Natural killer cell (primary cell): ENCODE measurements at regions not wholly inside any gene's neighbourhood (a gene's known extent, or its start where the extent isn't known, plus 50 kb on each side); places are given as distances from the start of the nearest gene placed in this dataset.

Experiments used
- ATAC-seq, 3 donors: fragments of 150-1000 bp in 2 of 3; fragments of 200-7000 bp in 1 of 3; cut with Tn5 transposase; 1 replicate in 1 of 3; 2 replicates in 2 of 3; pipeline ENCODE4 v1.10.0; 2021; ENCODE audit warnings: mild to moderate bottlenecking in 2 of 3, moderate library complexity in 2 of 3
- DNase-seq, 2 donors: peaks; one replicate each; pipeline versions ENCODE4 v3.0.0 to v3.0.0-alpha.2; 2013 to 2021; ENCODE audit warnings: mixed read lengths in 1 of 2
- H3K27ac ChIP-seq: one replicate; pipeline ENCODE4 v1.5.1; 2013; ENCODE audit warnings: mild to moderate bottlenecking, low read length
- H3K27me3 ChIP-seq: one replicate; pipeline ENCODE4 v1.6.1; 2013; ENCODE audit warnings: low read length; ENCODE audit not compliant: control insufficient read depth, insufficient read depth
- H3K36me3 ChIP-seq: one replicate; pipeline ENCODE4 v1.6.1; 2013; ENCODE audit warnings: low read length; ENCODE audit not compliant: control insufficient read depth, insufficient read depth
- H3K4me1 ChIP-seq: one replicate; pipeline ENCODE4 v1.6.1; 2013; ENCODE audit warnings: low read length; ENCODE audit not compliant: control insufficient read depth, insufficient read depth
- H3K4me3 ChIP-seq: one replicate; pipeline ENCODE4 v1.5.1; 2013; ENCODE audit warnings: low read length
- H3K9me3 ChIP-seq: one replicate; pipeline ENCODE4 v1.6.1; 2013; ENCODE audit warnings: low read length; ENCODE audit not compliant: control insufficient read depth, insufficient read depth
- H3K27ac Mint-ChIP-seq, 2 donors: one replicate each; pipeline ENCODE4 v1.8.0; 2022; ENCODE audit warnings: mild to moderate bottlenecking in 2 of 2, mixed read lengths in 2 of 2, moderate library complexity in 1 of 2
- H3K27me3 Mint-ChIP-seq, 2 donors: one replicate each; pipeline ENCODE4 v1.8.0; 2022; ENCODE audit warnings: low read depth in 2 of 2, mixed read lengths in 2 of 2
- H3K36me3 Mint-ChIP-seq: one replicate; pipeline ENCODE4 v1.8.0; 2022; ENCODE audit warnings: mixed read lengths
- H3K4me1 Mint-ChIP-seq, 2 donors: one replicate each; pipeline ENCODE4 v1.8.0; 2022; ENCODE audit warnings: mixed read lengths in 2 of 2
- H3K4me3 Mint-ChIP-seq: one replicate; pipeline ENCODE4 v1.8.0; 2022; ENCODE audit warnings: mild to moderate bottlenecking, moderate library complexity, mixed read lengths
- H3K9me3 Mint-ChIP-seq, 2 donors: one replicate each; pipeline ENCODE4 v1.8.0; 2022; ENCODE audit warnings: mixed read lengths in 2 of 2
- CTCF ChIP-seq: fragments of 200-600 bp; IDR thresholded peaks from one replicate; pipeline ENCODE4 v1.8.0; 2022; ENCODE audit warnings: antibody characterized with exemption
- WGBS: methylation state at CpG from one replicate; pipeline ENCODE4 v1.1.7; 2013; ENCODE audit warnings: missing lambda C conversion rate; ENCODE audit not compliant: insufficient coverage; 5-methylcytosine and 5-hydroxymethylcytosine counted together
- intact Hi-C: fragments of 100-400 bp; cut with micrococcal nuclease; formaldehyde crosslinking; loops from one replicate; pipeline ENCODE4 v1.14.2; 2022

GRCh38 chrX:79300856-79301255 is 66.3 kb downstream of the ITM2A start:
- no peaks in the 10 kb centered on the region for H3K9me3 ChIP-seq
- Mint-ChIP-seq H3K27ac (no peak overlapping the region), H3K9me3 (peaks cover 0 to 3% of the 10 kb centered on the region in 2 donors), H3K36me3 (no peaks in the 10 kb centered on the region), H3K4me1 (no peaks in the 10 kb centered on the region), H3K4me3 (no peak overlapping the region), H3K27me3 (no peaks in the 10 kb centered on the region)
- H3K4me3 ChIP-seq: no peak overlapping the region
- DNase-seq (no peak), ATAC-seq (no peak)
- no peaks in the 10 kb centered on the region for H3K27me3 ChIP-seq
- WGBS: no CpG with 5 or more reads among the region's 2 CpGs
- H3K27ac ChIP-seq: no peak overlapping the region
- intact Hi-C loops: no loop called here
- no peak for TF ChIP-seq CTCF
- no peaks in the 10 kb centered on the region for H3K36me3 ChIP-seq
- H3K4me1 ChIP-seq: no peaks in the 10 kb centered on the region

- no peak for TF ChIP-seq CTCF
- no peak for DNase-seq
- Histone ChIP-seq H3K36me3 (no peaks in the 10 kb centered on the region), H3K4me1 (no peaks in the 10 kb centered on the region), H3K27ac (no peak overlapping the region), H3K27me3 (no peaks in the 10 kb centered on the region), H3K4me3 (no peak overlapping the region), H3K9me3 (no peaks in the 10 kb centered on the region)
- no peak overlapping the region for H3K27ac Mint-ChIP-seq
- peaks cover 20 to 25% of the 10 kb centered on the region in 2 donors for H3K4me1 Mint-ChIP-seq
- no peak overlapping the region for H3K4me3 Mint-ChIP-seq
- H3K9me3 Mint-ChIP-seq: no peaks in the 10 kb centered on the region
- H3K36me3 Mint-ChIP-seq: no peaks in the 10 kb centered on the region
- no peak for ATAC-seq
- 38% methylated on average over 3 of the region's 3 CpGs for WGBS
- intact Hi-C loops: no loop called here
- peaks cover 0 to 6% of the 10 kb centered on the region in 2 donors for H3K27me3 Mint-ChIP-seq
Measured at GRCh38 chrX:79290596-79290995, 76.5 kb downstream of the ITM2A start.

GRCh38 chrX:79288733-79289132 is 78.4 kb downstream of the ITM2A start:
- intact Hi-C loops: no loop called here
- peaks cover 20 to 25% of the 10 kb centered on the region in 2 donors for H3K4me1 Mint-ChIP-seq

More at GRCh38 chrX:79288733-79289132, 78.4 kb downstream of the ITM2A start:
- Mint-ChIP-seq H3K4me3 (no peak overlapping the region), H3K27ac (no peak overlapping the region), H3K36me3 (no peaks in the 10 kb centered on the region), H3K9me3 (no peaks in the 10 kb centered on the region), H3K27me3 (peaks cover 0 to 6% of the 10 kb centered on the region in 2 donors)
- no peaks in the 10 kb centered on the region for H3K27me3 ChIP-seq
- no peaks in the 10 kb centered on the region for H3K4me1 ChIP-seq
- H3K4me3 ChIP-seq: no peak overlapping the region
- DNase-seq (no peak), ATAC-seq (no peak)
- no peaks in the 10 kb centered on the region for H3K36me3 ChIP-seq
- H3K27ac ChIP-seq: no peak overlapping the region
- 94% methylated on average over 3 of the region's 3 CpGs for WGBS
- H3K9me3 ChIP-seq: no peaks in the 10 kb centered on the region
- TF ChIP-seq CTCF: no peak
